SKM-1 treated with dmso at 0.1 percent for 144 hours (cell line): ENCODE measurements at regions not wholly inside any gene's neighbourhood (a gene's known extent, or its start where the extent isn't known, plus 50 kb on each side); places are given as distances from the start of the nearest gene placed in this dataset.
"Not testable (repeated sequence)": the region's sequence is repeated elsewhere in the genome, so short reads cannot be mapped to it uniquely, and the experiment has no call there.

Experiments
- DNase-seq: peaks from one replicate; lab custom pipeline; 2025; ENCODE audit not compliant: unreplicated experiment; lab: John Stamatoyannopoulos, UW

DNA sequence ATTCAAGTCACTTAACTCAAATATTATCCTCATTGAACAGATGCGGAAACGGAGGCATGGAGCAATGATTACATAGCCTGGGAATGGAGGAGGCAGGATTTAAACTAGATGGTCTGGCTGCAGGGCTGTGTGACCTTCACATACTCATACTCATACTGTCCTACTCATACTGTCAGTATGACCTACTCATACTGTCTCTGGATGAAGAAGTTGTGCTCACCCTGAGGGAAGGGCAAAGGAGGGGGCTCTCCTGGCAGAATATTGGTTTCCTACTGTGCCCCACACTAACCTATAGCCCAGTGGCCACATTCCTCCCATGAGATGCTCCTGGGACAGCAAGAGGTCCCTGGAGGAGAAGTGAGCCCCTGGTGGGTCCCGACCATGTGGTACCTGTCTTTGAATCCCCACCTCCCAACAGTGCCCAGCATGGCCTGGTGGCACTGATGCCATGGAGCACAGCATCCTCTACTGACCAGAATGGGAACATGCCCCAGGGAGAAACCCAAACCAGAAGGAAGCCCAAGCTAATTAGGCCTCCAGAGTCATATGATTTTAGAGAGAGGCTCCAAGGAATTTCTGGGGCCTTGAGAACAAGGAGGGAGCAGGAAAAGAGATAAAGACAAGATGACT, 197.3 kb upstream of the SDK2 start:
- peak; percentile 15 for DNase-seq

DNA sequence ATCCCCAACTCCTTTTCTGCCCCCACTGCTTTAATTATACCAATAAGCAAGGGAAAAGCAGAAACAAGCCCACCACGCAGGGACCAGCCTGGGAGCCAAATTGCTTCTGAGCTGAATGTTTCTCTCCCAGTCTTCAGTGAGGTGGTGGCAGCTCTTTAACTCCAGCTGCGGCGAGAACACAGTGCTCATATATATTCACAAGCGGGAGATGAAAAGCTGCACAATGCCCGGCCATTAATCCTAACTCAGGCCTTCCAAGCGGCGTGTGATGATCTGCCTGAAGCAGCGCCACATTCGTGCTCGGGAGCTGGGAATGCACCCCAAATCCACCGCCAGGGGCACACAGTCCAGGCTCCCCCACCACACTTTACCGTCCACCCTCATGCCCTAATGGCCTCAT, 203.7 kb upstream of the SDK2 start:
- no peak for DNase-seq

DNA sequence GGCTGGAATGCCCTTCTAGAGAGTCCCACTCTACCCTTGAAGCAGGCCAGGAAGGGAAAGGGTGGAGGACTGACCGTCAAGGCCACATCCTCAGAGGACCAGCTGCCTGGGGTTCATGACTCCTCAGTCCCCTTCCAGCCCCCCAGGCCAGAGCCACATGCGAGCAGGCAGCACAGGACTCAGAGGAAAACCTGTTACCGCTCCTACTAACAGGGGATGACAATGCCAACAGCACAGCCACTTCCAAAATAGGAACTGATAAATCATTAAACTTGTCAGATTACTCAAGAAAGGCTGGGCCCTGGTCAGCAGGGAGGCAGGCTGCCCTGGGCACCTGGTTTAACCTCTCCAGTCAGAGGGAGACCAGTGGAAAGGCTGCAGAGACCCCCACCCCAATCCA, 206.2 kb upstream of the SDK2 start:
- DNase-seq = no peak

DNA sequence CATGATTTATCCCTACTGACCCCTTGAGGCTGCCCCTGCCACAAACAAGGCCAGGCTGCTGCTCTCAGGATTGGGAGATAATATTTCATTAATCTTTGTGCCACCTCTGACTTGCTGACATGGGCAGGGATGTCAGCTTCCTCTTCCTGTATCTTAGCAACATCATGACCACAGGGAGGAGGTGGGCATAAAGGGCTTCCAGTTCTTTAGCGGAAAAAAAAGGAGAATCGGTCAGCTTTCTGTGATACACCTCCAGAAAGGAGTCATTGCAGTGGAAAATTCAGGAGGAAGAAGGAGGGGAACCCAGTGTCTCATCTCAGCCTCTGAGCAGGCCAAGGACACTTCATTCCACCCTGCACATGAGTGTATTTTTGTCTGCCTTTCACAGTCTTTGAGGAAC, 206.8 kb upstream of the SDK2 start:
- peak; percentile 26 for DNase-seq

DNA sequence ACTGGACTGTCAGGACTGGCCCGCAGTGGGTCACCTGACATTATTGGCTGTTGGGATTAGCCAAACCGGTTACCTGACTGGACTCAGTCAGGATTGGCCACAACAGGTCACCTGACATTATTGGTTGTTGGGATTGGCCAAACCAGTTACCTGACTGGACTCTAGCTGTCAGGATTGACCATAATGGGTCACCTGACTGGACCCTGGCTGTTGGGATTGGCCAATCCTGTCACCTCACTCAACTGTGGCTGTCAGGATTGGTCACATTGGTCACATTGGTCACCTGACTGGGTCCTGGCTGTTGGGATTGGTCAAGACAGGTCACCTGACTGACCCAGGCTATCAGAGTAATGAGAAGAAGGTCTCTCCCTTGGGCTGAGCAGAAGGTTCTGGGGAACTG, 207.7 kb upstream of the SDK2 start:
- DNase-seq = no peak

DNA sequence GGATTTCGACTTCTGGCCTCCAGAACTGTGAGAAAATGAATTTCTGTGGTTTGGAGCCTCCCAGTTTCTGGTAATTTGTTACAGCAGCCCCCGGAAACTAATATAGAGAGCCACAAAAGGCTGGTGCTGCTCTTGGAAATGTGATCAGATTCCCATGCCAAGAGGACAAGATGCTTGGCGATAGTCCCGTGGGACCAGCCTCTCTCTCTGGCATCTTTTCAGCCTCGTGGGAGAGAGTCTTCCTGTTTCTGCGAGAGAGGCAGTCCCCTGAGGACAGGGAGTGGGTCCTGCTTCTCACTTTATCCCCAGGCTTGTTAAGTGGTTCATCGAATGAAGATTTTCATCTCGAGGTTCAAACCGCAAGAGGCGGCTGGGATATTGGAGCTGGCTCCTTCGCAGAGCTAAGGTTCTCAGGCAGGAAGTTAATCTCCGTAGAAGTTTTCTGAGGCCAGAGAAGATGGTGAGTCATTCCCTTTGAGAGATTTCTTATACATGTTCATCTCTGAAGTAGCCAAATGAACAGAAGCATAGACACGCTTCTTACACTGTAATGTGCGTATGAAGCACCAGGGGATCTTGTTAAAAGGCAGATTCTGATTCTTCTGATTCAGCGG, 211.6 kb upstream of the SDK2 start:
- DNase-seq = no peak

DNA sequence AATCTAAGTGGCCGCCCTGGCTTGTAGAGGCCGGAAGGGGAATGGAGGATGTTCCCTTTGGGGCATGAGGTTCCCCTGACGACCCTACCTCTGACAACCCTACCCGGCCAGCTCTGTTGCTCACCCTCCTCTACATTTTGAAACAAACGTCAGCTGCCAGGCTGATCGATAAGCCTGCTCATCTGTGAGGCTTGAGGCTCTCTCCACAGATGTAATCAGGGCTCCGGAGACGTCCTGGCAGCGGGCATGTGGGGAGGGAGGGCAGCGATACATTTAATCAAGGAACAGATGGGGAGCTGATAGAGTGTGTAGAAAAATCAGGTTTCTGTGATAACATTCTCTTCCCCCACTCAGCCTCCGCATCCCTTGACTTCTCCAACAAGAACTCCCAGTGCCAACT, 212.3 kb upstream of the SDK2 start:
- no peak for DNase-seq

DNA sequence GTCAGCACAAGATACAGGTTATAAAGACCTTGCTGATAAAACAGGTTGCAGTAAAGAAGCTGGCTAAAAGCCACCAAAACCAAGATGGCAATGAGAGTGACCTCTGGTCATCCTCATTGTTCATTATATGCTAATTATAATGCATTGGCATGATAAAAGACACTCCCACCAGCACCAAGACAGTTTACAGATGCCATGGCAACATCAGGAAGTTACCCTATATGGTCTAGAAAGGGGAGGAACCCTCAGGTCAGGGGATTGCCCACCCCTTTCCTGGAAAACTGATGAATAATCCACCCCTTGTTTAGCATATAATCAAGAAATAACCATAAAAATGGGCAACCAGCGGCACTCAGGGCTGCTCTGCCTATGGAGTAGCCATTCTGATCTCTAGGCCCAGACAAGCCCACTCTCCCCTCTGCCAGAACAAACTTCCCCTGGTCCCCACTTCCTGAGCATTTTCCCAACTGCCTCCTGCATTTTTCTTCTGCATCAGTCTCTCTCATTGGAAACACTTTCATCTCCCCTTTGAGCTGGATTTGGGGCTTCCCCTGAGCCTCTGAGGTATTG, 215.3 kb upstream of the SDK2 start:
- not testable (repeated sequence) for DNase-seq

DNA sequence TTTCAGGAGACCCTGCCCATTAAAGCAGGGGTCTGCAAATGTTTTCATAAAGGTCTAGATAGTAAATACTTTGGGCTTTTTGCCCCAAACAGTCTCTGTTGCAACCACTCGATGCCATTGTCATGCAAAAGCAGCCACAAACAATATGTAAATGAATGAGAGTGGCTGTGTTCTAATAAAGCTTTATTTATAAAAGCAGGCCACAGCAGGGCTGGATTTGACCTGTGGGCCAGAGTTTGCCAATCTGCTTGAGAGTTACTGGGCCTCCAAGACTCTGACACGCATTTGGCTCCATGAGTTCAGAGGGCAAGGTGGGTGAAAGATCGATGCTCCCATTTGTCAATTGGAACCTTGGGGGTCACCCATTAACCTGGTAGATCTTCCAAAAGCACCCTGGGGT, 217.3 kb upstream of the SDK2 start:
- DNase-seq = no peak

DNA sequence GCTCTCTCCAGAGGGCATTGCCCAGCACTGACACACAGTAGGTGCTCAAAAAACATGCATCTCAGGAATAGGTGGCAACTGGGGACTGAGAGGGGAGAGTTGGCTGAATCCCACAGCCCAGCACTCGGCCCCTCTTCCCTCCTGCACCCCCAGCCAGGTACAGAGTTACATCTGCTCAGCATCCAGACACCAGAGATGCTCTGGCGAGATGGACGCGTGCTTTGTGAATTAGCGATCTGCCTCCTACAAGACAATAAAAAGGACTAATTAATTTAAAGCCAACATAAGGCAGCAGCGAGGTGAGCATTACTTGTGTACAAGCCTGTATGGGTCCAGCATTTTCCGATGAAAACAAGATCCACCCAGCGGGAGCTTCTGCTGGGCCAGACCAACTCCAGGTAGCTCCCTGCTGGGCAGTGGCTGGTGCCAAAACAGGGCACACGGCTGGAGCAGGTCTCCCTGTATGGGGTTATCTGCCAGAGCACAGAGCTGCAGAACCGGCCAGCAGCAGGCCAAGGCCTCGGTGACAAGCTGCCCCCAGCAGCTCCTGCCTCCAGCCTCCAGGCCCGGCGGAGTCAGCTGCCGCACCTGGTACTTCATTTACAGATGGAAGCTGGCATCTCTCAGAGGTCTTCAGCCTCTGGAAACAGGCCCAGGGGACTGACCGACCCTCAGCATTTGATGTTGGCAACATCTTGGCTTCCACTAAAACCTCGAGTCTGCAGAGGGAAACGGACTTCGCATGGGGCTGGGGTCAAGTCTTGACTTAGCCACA, 219.7 kb upstream of the SDK2 start:
- DNase-seq = no peak

DNA sequence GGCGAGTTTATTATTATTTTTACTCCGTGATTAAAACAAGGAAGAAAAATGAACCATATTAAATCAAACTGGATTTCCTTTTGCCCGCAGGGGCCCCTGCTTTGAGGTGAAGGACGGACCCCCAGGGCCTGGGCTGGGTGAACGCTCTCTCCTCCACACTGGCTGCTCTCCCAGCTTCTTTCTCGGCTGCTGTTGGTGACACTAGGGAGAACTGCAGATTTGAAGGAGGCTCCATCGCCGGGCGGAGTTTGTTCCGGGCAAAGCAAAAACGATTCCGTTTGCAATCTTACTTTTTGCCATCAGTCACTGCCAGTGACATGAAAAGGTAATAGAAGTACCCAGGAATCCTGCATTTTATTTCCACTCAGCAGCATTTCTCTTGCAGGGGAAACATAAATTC, 221.6 kb upstream of the SDK2 start:
- DNase-seq = no peak

DNA sequence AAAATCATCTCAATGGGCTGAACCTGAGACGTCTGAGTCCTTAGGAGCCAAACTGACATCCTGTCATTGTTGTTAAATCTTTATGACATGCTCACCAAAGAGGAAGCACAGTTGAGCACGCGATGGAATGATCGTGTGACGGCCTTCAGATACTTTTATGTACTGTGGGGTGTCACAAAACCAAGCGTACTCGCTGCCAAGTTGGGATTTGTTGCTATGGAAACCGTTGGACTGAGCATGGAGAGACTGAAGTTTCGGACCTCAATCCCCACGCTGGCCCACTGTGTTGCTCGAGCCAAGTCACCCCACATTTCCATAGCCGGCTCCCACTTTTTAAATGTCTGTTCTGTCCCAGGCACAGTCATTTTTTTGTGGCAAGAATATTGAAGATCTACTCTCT, 222.8 kb upstream of the SDK2 start:
- no peak for DNase-seq

DNA sequence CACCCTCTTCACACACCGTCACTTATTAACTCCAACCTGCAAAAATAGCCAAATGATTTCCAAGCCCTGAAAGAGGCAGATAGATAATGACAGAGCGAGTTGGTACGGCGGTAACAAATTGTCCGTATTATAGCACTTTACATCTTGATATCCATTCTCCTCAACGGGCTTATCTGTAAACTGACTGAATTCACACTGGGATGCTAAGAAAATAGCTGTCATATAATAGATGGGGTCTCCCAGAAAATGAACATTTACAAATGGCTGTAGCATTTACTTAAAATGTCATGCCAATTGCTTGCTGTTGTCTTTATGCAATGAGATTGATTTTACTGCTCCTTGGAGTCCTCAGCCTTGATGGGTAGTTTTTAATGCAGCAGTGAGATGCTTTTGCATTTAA, 225.8 kb upstream of the SDK2 start:
- no peak for DNase-seq

DNA sequence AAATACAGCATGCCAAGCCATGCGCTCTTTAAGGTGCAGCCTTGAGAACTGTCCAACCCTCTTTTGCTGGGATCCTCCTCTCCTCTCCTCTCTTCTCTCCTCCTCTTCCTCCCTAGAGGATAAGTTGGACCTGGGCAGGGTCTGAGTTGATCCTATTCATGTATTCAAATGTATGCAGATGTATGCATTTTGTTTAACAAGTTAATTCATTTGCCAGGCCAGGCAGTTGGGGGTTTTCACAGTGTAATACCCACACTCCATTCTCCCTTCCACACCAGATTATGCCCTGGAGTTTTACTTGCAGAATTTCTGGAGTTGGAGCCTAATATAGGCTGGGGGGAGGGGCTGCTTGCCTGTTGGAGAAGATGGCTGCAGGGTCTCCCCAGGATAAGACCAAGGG, 226.2 kb upstream of the SDK2 start:
- DNase-seq = no peak

DNA sequence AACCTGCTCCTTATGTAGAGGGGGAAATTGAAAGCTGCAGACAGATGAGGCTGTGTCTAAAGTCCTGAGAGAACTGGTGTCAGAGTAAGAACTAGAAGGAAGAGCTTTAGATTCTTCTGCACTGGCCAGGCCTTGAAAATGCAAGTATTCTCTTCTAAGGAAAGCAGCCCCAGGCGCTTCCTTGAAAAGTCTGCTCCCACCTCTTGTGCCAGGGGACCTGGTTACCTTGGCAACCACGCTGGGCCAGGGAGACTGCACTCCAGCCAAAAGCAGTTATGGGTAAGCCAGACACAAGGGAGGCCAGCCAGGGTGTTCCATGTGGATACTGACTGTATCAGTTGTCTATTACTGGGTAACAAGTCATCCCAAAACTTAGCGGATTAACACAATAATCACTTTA, 228.6 kb upstream of the SDK2 start:
- DNase-seq = no peak

DNA sequence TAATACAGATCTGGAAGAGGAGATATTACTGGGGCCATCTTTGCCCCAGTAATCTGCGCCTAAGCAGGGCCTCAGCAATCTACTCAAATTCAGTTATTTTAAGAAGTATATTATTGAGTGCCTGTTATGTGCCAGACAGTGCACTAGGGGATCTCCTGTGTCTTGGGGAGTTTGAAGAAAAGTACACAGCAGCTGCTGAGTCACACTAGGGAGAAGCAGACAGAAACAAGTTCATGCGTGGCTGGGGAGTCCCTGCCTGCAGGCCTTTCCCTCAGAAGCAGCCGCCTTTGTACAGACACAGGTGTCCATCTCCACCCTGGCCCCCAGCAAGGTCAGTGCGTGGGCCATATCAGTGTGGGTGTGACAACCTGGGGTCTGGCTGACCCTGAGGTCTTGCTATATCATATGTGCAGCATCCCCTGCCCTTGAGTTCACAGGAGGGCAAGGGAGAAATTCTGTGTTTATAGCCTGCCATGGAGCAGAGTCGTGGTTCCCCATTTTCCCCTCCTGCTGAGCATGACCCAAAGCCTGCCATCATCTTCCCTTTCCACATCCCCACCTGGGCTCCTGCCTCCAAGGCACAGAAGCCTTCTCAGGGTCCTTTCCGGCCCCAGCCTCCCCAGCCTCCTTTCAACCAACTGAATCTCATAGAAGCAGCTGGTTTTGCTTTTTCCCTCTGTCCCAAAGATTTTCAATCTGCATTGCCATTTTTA, 229.9 kb upstream of the SDK2 start:
- no peak for DNase-seq

DNA sequence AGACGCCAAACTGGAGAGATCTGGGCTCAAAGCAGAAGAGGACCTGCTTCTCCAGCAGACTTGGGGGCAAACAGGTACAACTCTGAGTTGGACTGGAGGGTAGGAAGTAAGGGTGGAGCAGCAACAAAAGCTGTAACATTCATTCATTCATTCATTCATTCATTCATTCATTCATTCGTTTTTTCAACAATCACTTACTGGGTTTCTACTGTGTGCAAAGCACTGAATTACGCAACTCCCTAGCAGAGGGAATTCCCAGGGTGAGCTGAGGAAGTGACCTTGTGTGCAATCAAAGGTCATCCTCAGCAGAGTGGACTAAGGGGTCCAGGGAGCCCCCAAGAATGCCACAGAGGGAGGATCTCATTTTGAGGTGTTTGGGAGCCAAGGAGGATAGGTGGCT, 231.1 kb upstream of the SDK2 start:
- DNase-seq = no peak

DNA sequence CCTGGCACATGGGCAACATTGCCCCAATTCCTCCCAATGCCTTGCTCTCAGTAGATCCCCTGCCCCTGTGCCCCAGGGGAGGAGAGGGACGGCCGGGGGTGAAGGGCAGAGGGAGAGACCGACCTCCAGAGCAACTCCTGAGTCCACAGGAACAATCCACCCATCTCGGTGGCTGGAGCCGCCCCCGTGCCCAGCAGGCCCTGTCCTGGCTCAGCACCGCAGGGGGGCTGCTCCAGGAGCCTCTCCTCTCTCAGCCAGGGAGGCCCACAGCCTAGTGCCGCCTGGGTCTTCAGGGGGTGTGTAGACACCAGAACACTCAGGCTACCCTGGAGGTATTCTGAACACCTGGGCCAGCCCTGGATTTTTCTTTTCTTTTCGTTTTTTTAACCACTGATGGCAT, 233.7 kb upstream of the SDK2 start:
- DNase-seq = no peak

DNA sequence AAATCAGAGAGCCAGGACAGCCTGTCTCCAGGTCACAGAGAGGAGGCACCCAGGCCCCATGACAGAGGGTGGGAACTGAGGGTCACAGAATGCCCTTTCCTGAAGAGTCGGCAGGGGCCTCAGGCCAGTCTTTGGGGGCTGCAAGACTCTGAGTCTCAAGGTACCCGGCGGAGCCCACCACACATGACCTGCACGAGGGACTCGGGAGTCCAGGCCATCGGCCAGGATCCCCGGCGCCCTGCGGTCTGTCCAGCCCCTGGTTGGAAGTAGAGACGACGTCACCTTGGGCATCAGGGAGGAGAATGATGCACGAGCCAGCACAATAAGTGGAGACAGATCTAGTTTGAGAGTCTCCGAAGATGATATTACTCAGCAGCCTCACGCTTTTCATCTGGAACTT, 234.7 kb upstream of the SDK2 start:
- DNase-seq = no peak

DNA sequence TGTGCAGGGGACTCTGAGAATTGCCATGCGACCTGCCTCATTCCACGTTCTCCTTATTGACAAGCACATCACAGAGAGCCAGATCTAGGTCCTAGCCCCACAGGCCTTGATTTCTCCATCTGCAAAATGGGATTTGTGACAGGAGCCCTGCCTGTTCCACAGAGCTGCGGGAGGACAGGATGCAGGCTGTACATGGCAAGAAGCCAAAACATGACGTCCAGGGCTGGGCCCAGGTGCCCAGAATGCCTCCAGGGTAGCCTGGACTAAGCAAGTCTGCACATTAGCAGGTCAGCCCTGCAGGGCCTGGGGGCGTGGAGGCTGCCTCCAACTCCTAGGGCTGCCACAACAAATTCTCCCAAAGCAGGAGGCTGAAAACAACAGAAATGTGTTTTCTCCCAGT, 235.7 kb upstream of the SDK2 start:
- DNase-seq = no peak

DNA sequence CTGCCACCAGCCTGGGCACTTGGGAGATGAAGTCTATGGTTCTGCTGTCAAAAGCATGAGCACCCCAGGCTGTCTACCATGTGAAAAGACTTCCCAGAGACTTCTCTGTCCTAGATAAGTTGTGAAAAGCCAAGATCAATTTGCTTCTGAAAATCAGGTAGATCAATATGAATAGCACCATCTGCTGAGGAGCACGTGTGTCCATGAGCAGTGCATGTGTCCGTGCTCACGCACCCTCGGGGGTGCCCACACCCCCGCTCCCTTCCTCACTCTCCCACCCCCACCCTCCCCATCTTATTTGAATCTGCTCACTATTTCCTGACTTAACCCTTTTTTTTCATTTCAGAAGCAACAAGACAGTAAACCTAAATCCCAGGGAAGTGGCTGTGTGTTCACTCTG, 238.3 kb upstream of the SDK2 start:
- no peak for DNase-seq

DNA sequence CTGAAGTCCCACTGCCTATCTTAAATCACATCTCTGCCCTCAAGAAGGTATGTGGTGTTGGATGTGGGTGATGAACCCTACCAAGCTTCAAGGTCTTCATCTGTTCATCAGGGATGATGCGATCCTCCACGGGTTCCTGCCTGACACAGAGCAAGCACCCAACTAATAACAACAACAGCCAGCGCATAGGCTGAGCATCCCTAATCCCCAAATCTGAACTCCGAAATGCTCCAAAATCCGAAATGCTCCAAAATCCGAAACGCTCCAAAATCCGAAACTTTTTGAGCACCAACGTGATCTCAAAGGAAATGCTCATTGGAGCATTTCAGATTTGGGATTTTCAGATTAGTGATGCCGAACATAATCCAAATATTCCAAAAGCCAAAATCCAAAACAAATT, 238.9 kb upstream of the SDK2 start:
- no peak for DNase-seq
